CD4-positive, alpha-beta T cell treated with Interleukin-21 for 1 hour (primary cell): ENCODE measurements at regions not wholly inside any gene's neighbourhood (a gene's known extent, or its start where the extent isn't known, plus 50 kb on each side); places are given as distances from the start of the nearest gene placed in this dataset.
"Not testable (repeated sequence)": the region's sequence is repeated elsewhere in the genome, so short reads cannot be mapped to it uniquely, and the experiment has no call there.

ENCODE experiments used
- DNase-seq: peaks from one replicate; pipeline ENCODE4 v3.0.0-alpha.2; 2020

DNA sequence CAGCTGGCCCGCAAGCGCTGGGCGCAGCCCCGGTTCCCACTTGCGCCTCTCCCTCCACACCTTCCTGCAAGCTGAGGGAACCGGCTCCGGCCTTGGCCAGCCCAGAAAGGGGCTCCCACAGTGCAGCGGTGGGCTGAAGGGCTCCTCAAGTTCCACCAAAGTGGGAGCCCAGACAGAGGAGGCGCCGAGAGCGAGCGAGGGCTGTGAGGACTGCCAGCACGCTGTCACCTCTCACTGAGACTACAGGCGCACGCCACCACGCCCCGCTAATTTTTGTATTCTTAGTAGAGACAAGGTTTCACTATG lies 103.3 kb upstream of the KMT2C start:
- not testable (repeated sequence) for DNase-seq

DNA sequence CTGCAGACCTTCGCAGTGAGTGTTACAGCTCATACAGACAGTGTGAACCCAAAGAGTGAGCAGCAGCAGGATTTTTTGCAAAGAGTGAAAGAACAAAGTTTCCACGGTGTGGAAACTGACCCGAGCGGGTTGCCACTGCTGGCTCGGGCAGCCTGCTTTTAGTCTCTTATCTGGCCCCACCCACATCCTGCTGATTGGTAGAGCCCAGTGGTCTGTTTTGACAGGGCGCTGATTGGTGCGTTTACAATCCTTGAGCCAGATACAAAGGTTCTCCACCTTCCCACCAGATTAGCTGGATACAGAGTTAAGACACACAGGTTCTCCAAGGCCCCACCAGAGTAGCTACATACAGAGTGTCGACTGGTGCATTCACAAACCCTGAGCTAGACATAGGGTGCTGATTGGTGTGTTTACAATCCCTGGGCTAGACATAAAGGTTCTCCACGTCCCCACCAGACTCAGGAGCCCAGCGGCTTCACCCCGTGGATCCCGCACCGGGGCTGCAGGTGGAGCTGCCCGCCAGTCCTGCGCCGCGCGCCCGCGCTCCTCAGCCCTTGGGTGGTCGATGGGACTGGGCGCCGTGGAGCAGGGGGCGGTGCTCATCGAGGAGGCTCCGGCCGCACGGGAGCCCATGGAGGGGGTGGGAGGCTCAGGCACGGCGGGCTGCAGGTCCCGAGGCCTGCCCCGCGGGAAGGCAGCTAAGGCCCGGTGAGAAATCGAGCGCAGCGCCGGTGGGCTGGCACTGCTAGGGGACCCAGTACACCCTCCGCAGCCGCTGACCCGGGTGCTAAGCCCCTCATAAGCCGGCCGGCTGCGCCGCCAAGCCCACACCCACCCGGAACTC lies 102.8 kb upstream of the KMT2C start:
- not testable (repeated sequence) for DNase-seq

DNA sequence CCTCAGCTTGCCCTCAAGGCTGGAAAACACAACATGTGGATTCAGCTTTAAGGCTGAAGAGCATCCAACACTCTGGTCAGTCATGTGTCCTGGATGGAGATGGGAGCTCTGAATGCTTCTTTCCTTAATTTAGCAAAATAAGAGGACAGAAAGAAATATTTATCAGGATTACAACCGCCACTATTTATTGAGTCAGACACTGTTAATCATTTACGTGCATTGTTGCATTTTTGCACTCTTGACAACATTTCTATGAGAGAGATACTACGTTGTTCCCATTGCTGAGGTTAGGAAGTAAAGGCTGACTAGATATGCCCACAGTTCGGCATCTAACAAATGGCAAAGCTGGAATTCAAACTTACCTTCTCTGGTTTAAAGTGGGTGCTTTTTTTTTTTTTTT lies 101.8 kb upstream of the KMT2C start:
- no peak for DNase-seq

DNA sequence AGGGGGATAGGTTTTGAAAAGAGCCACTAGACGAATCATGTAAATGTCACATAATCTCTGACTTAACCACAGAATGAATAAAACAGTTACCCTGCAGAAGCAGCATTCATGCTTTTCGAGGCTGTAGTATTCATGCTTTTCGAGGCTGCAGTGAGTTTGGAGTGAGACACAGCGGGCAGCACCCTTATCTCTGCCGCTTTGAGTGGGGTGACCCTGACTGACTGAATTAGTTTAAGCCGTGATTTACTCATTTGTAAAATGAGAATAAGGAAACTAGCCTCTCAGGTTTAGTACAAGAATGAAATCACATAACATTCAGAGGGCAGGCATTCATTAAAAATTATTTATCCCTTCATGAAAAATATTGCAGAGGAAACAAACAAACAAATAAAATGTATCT lies 92.8 kb upstream of the KMT2C start:
- DNase-seq = no peak

DNA sequence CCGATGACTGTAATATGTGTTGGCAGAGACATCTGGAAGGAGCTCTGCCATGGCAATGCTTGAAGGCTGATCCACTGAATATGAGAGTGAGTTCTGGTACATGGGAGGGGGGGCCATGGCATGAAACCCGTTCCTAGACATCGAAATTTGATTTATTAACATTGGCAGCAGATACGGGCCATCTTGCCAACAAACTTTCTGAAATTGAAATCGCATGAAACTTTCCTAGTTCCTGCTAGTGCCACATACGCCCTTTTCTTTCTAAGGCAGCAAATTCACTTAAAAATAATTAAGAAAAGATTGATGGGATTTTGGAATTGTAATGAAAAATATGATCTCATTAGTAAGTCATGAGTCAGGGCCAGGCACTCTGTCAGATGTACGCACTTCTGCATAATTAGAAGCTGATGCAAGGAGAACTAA lies 91.8 kb upstream of the KMT2C start:
- DNase-seq = no peak

DNA sequence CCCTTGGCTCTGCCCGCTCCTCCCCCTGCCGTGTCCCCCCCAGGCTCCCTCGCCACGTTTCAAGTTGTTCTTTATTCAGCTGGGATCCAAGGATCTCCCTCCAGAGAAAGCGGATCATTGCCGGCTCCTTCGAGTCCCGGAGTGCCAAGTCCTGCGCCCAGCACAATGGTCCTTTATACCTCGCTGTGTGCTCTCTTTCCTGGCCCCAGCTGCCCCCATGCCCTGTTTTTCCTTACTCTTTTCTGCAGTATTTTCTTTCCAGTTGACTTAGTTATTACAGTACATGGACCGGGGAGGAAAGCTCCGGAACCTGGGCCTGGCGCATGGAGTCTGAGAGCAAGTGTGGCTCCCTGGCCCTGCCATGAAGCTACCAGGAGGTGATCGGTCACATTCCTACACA lies 88.1 kb upstream of the KMT2C start:
- no peak for DNase-seq

DNA sequence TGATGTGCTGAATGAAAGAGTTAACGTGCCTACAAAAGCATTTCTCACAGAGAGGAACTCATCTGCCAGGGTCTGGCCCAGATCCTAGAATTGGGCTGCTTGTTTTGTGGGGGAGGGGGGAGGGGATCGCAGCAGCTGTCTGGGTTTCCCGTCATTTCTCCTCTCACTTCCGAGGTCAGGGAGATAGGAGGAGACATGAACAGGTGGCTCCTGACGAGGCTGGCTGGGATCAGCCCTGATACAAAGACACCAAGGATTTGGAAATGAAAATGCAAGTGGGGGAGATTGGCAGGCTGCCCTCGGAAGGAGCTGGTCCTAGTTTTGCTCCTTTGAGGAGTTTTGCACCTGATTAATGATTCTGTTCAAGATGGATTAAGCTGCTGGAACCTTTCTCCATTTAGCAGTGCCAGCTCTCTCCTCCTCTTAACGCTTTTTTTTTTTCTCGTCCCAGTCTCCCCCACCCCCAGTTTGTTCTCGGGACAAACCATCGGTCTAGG lies 86.8 kb upstream of the KMT2C start:
- no peak for DNase-seq

DNA sequence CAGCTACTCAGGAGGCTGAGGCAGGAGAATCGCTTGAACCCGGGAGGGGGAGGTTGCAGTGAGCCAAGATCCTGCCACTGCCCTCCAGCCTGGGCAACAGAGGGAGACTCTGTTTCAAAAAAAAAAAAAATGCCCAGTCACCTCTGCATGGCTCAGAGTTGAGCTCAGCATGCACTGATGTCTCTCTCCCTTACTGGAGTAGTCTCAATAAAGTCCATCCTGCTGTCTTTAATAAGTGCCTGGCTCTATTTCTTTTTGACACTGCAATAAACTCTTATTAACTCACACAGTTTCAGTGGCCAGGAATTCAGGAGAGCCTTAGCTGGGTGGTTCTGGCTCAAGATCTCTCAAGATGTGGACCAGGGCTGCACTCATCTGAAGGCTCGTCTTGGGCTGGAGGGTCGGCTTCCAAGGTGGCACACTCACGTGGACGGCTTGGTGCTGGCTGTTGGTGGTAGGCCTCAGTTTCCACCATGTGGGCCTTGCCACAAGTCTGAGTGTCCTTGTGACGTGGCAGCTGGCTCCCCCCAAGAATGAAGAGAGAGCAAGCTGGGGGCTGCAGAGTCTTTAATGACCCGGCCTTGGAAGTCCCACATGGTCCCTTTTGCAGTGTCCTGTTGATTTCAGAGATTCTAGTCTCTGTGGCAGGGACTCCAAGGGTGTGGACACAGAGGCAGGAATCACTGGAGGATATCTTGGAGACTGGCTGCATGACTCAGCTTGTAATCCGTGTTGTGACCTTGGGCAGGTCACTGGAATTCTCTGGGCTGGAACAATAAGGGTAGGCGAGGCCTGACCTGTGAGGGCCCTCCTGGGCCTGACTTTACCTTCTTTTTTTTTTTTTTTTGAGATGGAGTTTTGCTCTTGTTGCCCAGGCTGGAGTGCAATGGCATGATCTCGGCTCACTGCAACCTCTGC lies 85.9 kb upstream of the KMT2C start:
- no peak for DNase-seq

DNA sequence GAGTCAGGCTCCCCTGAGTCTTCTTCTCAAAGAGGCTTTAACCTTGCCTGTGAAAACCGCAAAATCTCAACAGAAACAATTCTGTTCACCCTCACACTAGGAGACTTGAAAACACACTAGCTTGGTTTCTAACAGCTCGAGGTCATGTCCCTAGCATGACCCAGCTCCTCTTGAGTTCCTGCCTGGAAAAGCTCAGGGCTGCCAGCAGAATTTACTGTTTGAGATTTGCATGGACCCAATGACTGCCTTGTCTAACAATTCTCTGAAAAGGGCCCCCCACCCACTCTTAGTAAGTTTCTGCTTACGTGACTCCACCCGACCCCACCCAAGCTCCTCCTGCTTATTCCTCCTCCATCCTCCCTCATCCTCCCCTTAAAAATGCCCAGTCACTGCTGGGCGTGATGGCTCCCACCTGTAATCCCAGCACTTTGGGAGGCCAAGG lies 85.1 kb upstream of the KMT2C start:
- no peak for DNase-seq

DNA sequence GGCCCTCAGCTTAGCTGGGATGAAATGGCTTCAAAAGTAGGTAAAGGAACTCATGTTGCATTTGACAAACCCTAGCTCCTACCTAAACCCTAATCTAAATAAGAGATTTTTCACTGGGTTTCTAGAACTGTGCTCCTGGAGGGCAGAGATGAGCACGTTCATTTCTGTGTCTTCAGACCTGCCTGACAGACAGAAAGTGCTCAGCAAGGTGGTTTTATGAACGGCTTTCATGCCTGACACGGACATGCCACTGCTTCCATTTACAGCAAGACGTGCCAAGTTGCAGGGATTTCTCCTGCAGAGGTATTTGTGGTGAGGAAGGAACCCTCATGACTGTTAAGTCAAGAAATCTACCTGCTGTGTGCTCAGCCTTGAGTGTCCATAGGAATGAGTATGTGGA lies 83.5 kb upstream of the KMT2C start:
- DNase-seq = no peak

DNA sequence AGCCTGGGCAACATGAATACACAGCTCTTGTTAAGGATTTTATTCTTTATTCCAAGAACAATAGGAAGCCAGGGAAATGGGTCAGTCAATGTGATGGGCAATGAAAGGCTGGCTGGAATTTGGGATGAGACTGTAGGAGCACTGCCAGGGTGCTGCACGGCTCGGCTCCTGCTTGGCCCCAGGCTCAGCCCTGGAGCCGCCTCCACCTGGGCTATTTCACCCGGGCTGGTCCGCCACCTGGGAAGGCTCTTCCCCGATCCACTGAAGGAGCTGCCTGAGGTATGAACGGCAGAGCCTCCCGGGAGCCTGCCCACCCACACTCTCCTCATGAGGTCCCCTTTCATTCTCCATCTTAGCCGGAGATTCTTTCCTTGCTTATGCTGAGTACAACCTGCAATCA lies 80.4 kb upstream of the KMT2C start:
- DNase-seq = no peak

DNA sequence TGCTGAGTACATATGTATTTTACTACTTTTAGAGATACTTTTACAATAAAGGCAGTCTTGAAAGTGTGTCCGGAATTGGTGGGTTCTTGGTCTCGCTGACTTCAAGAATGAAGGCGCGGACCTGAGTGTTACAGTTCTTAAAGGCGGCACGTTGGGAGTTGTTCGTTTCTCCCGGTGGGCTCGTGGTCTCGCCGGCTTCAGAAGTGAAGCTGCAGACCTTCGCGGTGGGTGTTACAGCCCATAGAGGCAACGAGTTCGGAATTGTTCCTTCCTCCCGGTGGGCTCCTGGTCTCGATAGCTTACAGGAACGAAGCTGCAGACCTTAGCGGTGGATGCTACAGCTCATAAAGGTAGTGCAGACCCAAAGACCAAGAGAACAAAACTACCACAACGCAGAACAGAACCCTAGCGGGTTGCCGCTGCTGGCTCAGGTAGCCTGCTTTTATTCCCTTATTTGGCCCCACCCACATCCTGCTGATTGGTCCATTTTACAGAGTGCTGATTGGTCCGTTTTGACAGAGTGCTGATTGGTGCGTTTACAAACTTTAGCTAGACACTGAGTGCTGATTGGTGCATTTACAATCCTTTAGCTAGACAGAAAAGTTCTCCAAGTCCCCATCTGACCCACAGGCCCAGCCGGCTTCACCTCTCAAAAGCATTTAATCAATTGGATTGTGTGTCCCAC lies 79.6 kb upstream of the KMT2C start:
- not testable (repeated sequence) for DNase-seq

DNA sequence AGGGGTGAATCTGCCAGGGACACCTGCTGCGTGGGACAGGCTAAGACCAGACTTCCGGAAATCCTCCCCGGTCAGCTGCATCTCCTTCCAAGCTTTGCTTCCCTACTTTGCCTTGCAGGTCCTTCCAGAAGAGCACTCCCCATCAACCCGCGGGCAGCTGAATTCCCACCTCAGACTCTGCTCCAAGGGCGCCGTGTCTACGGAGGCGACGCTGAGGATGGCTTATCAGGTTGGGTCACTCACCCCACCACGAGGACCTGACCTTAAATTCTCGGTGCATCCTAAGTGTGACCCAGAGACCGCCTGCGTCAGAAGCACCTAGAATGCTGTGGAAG lies 78.9 kb upstream of the KMT2C start:
- DNase-seq = no peak

DNA sequence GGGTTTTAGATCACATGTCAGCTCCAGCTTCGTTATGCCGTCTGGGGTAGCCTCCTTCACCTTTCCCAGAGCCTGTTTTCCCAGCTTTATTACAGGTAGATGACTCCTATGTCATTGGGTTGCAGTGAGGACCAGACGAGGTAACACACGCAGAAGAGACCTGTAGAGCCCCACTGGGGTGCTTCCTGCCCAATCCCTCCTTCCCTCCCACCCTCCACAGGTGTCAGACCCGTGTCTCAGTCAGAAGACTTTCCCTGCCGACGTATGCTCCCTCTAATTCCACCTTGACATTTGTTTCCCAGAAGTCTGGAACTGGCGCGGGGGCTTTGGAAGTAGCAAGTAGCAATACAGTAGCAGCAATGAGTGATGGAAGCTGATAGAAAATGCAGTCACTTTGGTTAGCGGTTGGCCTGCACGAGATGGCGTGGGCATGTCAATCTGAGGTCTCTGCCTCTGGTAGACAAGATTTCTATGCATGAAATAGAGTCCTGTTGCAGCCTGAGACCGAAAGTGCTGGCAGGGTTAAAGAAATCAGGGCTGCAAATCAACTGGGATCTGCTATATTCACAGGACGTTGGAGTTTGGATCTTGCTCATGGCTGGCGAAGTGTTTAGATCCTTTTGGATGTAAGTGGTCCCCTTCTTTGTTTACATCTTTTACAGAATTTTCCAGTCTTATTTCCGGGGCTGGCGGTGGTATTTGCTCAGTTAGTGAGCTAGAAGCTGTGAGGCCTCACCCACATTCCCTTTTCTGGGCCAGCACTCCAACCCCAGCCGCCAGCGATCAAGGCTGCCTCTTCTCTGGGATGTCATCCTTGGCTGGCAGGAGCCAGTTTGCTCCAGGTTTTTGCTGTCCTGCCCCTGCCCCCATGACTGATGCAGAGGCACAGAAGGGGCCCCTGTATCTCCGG lies 78.3 kb upstream of the KMT2C start:
- no peak for DNase-seq

DNA sequence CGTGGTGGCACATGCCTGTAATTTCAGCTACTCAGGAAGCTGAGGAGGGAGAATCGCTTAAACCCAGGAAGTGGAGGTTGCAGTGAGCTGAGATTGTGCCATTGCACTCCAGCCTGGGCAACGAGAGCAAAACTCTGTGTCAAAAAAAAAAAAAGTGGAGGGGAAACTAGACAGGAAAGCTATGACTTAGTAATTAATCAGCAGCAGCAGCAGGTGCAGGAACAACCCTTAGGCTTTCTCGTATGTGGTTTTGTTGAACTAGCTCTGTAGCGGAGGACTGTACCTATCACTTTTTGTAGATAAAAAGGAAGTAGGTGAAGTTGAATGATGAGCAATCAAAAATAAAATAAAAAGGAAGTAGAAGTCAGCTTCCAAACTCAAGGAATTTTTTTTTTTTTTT lies 76.9 kb upstream of the KMT2C start:
- DNase-seq = peak; percentile 28

DNA sequence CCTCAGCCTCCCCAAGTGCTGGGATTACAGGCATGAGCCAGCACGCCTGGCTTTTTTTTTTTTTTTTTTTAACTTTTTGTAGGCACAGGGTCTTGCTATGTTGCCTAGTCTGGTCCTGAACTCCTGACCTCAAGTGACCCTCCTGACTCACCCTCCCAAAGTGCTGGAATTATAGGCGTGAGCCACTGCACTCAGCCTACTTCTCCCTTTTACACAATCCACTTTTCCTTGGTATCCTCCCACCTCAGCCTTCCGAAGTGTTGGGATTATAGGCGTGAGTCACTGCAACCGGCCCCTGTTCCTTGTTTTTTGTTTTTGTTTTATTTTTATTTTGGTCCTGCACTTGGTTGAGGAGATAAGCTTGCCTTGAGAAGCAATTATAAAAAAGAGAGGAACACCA lies 75.9 kb upstream of the KMT2C start:
- no peak for DNase-seq

DNA sequence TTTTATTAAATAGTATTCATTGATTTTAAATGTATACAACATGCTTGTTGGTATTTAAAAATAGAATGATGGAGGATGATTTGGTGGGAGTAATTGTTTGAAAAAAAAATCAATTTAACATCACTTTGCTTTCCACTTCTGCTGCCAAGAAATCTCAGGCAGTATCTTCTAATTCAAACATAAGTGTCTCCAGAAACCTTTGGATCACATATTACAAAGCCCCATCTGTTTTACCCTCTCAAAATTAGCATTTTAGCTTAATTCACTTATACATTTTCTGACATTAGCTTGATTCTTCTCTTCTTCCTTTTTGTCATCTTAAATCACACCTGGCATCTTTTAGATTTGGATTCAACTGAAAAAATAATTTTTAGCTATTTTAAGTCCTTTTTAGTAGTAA lies 72.9 kb upstream of the KMT2C start:
- no peak for DNase-seq

DNA sequence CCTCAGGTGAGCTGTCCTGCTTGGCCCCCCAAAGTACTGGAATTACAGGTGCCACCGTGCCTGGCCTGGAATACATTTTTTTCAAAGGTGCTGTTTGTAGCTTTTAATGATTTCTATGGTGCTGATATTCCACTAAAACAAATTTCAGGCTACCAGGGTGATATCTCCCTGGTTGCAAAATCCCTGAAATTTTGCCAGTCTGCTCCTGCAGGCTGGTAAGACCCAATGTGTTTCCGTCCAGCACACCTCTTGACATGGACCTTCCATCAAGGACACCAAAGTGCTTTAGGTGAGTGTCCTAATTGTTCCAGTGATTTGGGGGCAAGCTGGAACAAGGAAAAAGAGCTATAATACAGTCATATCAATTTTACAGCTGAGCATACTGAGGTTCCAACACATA lies 69.8 kb upstream of the KMT2C start:
- DNase-seq = no peak

DNA sequence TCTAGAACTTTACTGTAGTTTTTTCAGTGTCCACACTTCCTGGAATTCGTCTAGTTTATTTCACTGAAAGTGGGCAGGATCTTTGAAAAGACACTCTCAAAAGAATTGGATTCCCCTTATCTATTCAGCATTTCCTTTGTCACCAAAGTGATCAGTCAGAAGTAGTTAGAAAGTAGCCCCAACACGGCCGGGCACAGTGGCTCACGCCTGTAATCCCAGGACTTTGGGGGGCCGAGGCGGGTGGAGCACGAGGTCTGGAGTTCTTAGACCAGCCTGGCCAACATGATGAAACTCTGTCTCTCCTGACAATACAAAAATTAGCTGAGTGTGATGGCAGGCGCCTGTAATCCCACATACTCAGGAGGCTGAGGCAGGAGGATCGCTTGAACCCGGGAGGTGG lies 69.0 kb upstream of the KMT2C start:
- DNase-seq = no peak

DNA sequence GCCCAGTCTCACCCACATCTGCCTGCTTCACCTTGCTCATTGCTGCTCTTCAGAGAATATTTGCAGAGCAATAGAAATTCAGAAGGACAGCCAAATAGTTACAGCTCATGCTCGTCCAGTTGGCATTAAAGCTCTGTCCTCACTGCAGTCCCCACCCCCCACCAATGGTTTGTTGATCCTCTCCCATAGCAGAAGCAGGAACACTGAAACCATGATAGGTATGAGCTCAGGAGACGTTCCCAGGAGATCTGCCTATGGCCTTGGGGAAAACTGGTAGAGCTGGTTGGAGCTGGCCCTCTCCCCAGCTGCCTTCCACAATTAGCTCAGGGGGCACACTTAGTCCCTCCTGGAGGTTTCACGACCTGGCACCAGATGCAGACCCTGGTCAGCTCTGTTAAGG lies 68.6 kb upstream of the KMT2C start:
- DNase-seq = no peak

DNA sequence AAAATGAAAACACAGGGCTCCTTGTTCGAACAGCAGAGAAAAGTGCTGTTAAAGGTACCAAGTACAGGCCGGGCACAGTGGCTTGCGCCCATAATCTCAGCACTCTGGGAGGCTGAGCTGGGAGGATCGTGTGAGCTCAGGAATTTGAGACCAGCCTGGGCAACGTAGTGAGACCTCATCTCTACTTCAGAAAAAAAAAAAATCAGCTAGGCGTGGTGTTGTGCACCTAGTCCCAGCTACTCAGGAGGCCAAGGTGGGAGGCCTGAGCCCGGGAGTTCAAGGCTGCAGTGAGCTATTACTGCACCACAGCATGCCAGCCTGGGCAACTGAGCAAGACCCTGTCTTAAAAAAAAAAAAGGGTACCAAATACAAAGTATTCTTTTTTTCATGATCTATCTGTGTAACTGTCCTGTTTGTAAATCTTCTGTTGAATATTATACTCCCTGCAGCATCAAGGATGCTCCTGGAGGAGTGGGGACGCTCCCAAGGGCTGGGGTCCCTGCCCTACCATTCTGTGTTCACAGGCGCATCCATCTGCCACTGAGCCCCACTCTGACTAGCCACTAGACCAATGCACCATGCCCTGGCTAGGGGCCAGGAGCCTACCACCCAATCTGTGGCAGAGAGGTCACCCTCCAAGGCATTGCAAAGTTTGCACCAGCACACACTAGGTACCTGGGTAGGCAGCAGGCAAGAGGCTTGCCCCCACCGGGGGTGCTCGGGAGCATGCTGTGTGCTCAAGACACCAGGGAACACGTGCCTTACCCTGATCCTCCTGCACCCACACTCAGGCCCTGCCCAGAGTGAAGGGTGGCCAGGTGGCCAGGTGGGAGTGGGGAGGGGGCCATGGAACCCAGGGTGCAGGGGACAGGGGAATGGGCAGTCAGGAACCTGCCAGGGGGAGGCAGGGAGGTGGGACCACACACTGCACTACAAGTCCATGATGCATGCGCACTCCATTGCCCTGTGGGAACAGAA lies 67.3 kb upstream of the KMT2C start:
- no peak for DNase-seq
